ENCODE measurements at regions not wholly inside any gene's neighbourhood (a gene's known extent, or its start where the extent isn't known, plus 50 kb on each side); places are given as distances from the start of the nearest gene placed in this dataset.

- Histone ChIP-seq H3K4me3 (no peak overlapping the region), H3K27me3 (no peaks in the 10 kb centered on the region), H3K4me1 (no peaks in the 10 kb centered on the region), H3K27ac (no peak overlapping the region), H3K36me3 (no peaks in the 10 kb centered on the region), H3K9me3 (no peaks in the 10 kb centered on the region)
- WGBS, 2 donors = 72 to 74% methylated on average over 5 of the region's 5 CpGs
- DNase-seq (ENCODE audit: low spot score in 2 of 2) = no peak
- TF ChIP-seq POLR2A (IDR thresholded peaks at IDR 0.05) (no peak), EP300 (IDR thresholded peaks at IDR 0.05) (no peak), CTCF (IDR thresholded peaks at IDR 0.05) (no peak)
These were observed 223.5 kb upstream of the NTM start for GRCh38 chr11:131146827-131147490.

- no peak overlapping the region for H3K27ac ChIP-seq
- no peaks in the 10 kb centered on the region for H3K9me3 ChIP-seq
- no peaks in the 10 kb centered on the region for H3K36me3 ChIP-seq
- H3K4me1 ChIP-seq = no peaks in the 10 kb centered on the region
- no peak overlapping the region for H3K4me3 ChIP-seq
- DNase-seq (ENCODE audit: low spot score in 2 of 2) = no peak
- no peak for TF ChIP-seq CTCF (IDR thresholded peaks at IDR 0.05)
- TF ChIP-seq POLR2A (IDR thresholded peaks at IDR 0.05) = no peak
- TF ChIP-seq EP300 (IDR thresholded peaks at IDR 0.05) = no peak
- H3K27me3 ChIP-seq = no peaks in the 10 kb centered on the region
- WGBS, 2 donors = 53 to 56% methylated on average over 7 of the region's 7 CpGs
These were observed 216.1 kb upstream of the NTM start for GRCh38 chr11:131154351-131154750.

GRCh38 chr11:131157678-131158077 is 212.7 kb upstream of the NTM start:
- Histone ChIP-seq H3K36me3 (no peaks in the 10 kb centered on the region), H3K4me1 (no peaks in the 10 kb centered on the region), H3K9me3 (no peaks in the 10 kb centered on the region), H3K27me3 (no peaks in the 10 kb centered on the region), H3K4me3 (no peak overlapping the region), H3K27ac (no peak overlapping the region)
- WGBS, 2 donors = 80 to 83% methylated on average over 2 of the region's 2 CpGs
- no peak for DNase-seq (ENCODE audit: low spot score in 2 of 2)
- TF ChIP-seq POLR2A (IDR thresholded peaks at IDR 0.05) (no peak), EP300 (IDR thresholded peaks at IDR 0.05) (no peak), CTCF (IDR thresholded peaks at IDR 0.05) (no peak)

GRCh38 chr11:131160846-131161245 is 209.6 kb upstream of the NTM start:
- no peak for DNase-seq (ENCODE audit: low spot score in 2 of 2)
- Histone ChIP-seq H3K27ac (no peak overlapping the region), H3K9me3 (no peaks in the 10 kb centered on the region), H3K27me3 (no peaks in the 10 kb centered on the region), H3K4me3 (no peak overlapping the region), H3K36me3 (no peaks in the 10 kb centered on the region), H3K4me1 (no peaks in the 10 kb centered on the region)
- WGBS, 2 donors = 73 to 81% methylated on average over 7 of the region's 7 CpGs
- TF ChIP-seq POLR2A (IDR thresholded peaks at IDR 0.05) (no peak), CTCF (IDR thresholded peaks at IDR 0.05) (no peak), EP300 (IDR thresholded peaks at IDR 0.05) (no peak)

GRCh38 chr11:131163613-131164012 is 206.8 kb upstream of the NTM start:
- Histone ChIP-seq H3K36me3 (no peaks in the 10 kb centered on the region), H3K9me3 (no peaks in the 10 kb centered on the region), H3K27ac (no peak overlapping the region), H3K27me3 (no peaks in the 10 kb centered on the region), H3K4me1 (no peaks in the 10 kb centered on the region), H3K4me3 (no peak overlapping the region)
- TF ChIP-seq POLR2A (IDR thresholded peaks at IDR 0.05) = no peak
- TF ChIP-seq CTCF (IDR thresholded peaks at IDR 0.05) = no peak
- no peak for TF ChIP-seq EP300 (IDR thresholded peaks at IDR 0.05)
- WGBS, 2 donors = 68 to 74% methylated on average over 8 of the region's 8 CpGs
- DNase-seq (ENCODE audit: low spot score in 2 of 2) = no peak
